A549 (cell line): ENCODE measurements at regions not wholly inside any gene's neighbourhood (a gene's known extent, or its start where the extent isn't known, plus 50 kb on each side); places are given as distances from the start of the nearest gene placed in this dataset.

Experiments used
- ATAC-seq, 2 experiments: fragments of 200-7000 bp in 1 of 2; fragments of >200 bp in 1 of 2; cut with Nextera tagmentation in 1 of 2; cut with Tn5 transposase in 1 of 2; 3 replicates each; pipeline versions ENCODE4 v1.8.0 to v1.9.1; 2018 to 2020; ENCODE audit warnings: mild to moderate bottlenecking in 1 of 2, moderate library complexity in 1 of 2
- CTCF ChIA-PET: fragments of 300-600 bp; sonication (Branson Sonifier 250); formaldehyde crosslinking; extraction: SDS; loops from one replicate; lab custom pipeline; 2021; ENCODE audit warnings: antibody characterized with exemption, inconsistent platforms; lab: Yijun Ruan, JAX
- POLR2A ChIA-PET: fragments of 350-600 bp; formaldehyde crosslinking; extraction: SDS; loops from one replicate; lab custom pipeline; 2021; ENCODE audit warnings: antibody characterized with exemption, inconsistent platforms; lab: Yijun Ruan, JAX
- DNase-seq, 2 experiments: peaks; one replicate each; pipeline versions ENCODE4 v3.0.0 to v3.0.0-alpha.2; 2011 to 2016; ENCODE audit warnings: low read depth in 1 of 2, low spot score in 1 of 2
- FAIRE-seq: peaks from 2 replicates; lab custom pipeline; 2011; peaks lifted over from hg19 to GRCh38; lab: Jason Lieb, UNC
- H3K27ac ChIP-seq, 2 experiments: fragments of >200 bp; sonication (Bioruptor Twin); formaldehyde crosslinking; 3 replicates each; pipeline ENCODE4 v1.5.1; 2016 to 2017
- H3K4me1 ChIP-seq: fragments of >200 bp; sonication (Bioruptor Twin); formaldehyde crosslinking; 3 replicates; pipeline ENCODE4 v1.6.1; 2016
- H3K4me2 ChIP-seq: fragments of >200 bp; sonication (Bioruptor Twin); formaldehyde crosslinking; 3 replicates; pipeline ENCODE4 v1.6.1; 2016
- H3K4me3 ChIP-seq: fragments of >200 bp; sonication (Bioruptor Twin); formaldehyde crosslinking; 3 replicates; pipeline ENCODE4 v1.5.1; 2016
- H3K9me3 ChIP-seq: fragments of >200 bp; sonication (Bioruptor Twin); formaldehyde crosslinking; 3 replicates; pipeline ENCODE4 v1.6.1; 2016
- CBX2 ChIP-seq: fragments of 200-600 bp; sonication (generic); IDR thresholded peaks from 2 replicates; pipeline ENCODE4 v1.6.1; 2016; ENCODE audit warnings: low read depth, mild to moderate bottlenecking, borderline replicate concordance
- CBX8 ChIP-seq: fragments of 200-600 bp; sonication (generic); IDR thresholded peaks from 2 replicates; pipeline ENCODE4 v1.6.1; 2016
- EHMT2 ChIP-seq: fragments of 200-600 bp; sonication (generic); IDR thresholded peaks from 2 replicates; pipeline ENCODE4 v1.6.1; 2016; ENCODE audit warnings: antibody characterized with exemption, low read depth, mild to moderate bottlenecking, moderate library complexity
- ESRRA ChIP-seq: fragments of 150-350 bp; IDR thresholded peaks from 2 replicates; pipeline ENCODE4 v1.6.1; 2014; ENCODE audit warnings: mild to moderate bottlenecking, low read length, borderline replicate concordance
- FOSB ChIP-seq: fragments of 250-450 bp; sonication (Bioruptor Pico); IDR thresholded peaks from 2 replicates; pipeline ENCODE4 v1.5.0; 2020; ENCODE audit warnings: mild to moderate bottlenecking, moderate library complexity
- FOSL2 ChIP-seq, 2 experiments: fragments of 450-650 bp in 1 of 2; fragments of >200 bp in 1 of 2; sonication (Bioruptor Twin) in 1 of 2; formaldehyde crosslinking; IDR thresholded peaks; 2 replicates each; pipeline versions ENCODE4 v1.5.0 to v1.6.1; 2016 to 2020; ENCODE audit warnings: mild to moderate bottlenecking in 1 of 2, moderate library complexity in 1 of 2
- FOXS1 ChIP-seq: fragments of 250-450 bp; sonication (Bioruptor Pico); IDR thresholded peaks from 2 replicates; pipeline ENCODE4 v1.5.0; 2020; ENCODE audit warnings: mild to moderate bottlenecking, moderate library complexity
- GATA3 ChIP-seq: IDR thresholded peaks from 2 replicates; pipeline ENCODE4 v1.6.1; 2012; ENCODE audit warnings: borderline replicate concordance
- HDAC2 ChIP-seq: fragments of 200-600 bp; sonication (generic); IDR thresholded peaks from 2 replicates; pipeline ENCODE4 v1.6.1; 2016
- HEYL ChIP-seq: fragments of 250-450 bp; sonication (Bioruptor Pico); IDR thresholded peaks from 2 replicates; pipeline ENCODE4 v1.8.0; 2021; ENCODE audit warnings: mild to moderate bottlenecking, moderate library complexity
- HOXB5 ChIP-seq: fragments of 250-450 bp; sonication (Bioruptor Pico); IDR thresholded peaks from 2 replicates; pipeline ENCODE4 v1.5.0; 2020; ENCODE audit warnings: mild to moderate bottlenecking, moderate library complexity
- JUN ChIP-seq, 2 experiments: fragments of >200 bp; sonication (Bioruptor Twin); formaldehyde crosslinking; IDR thresholded peaks; 2 replicates in 1 of 2; 3 replicates in 1 of 2; pipeline ENCODE4 v1.6.1; 2016 to 2017
- KDM5A ChIP-seq: fragments of 200-600 bp; sonication (generic); IDR thresholded peaks from 2 replicates; pipeline ENCODE4 v1.6.1; 2016; ENCODE audit warnings: antibody characterized with exemption, mild to moderate bottlenecking
- MAFK ChIP-seq: fragments of 450-650 bp; IDR thresholded peaks from 2 replicates; pipeline ENCODE4 v1.6.1; 2014; ENCODE audit not compliant: partially characterized antibody
- NPAS2 ChIP-seq: fragments of 250-450 bp; sonication (Bioruptor Pico); IDR thresholded peaks from 2 replicates; pipeline ENCODE4 v1.8.0; 2022; ENCODE audit warnings: mild to moderate bottlenecking, moderate library complexity, borderline replicate concordance
- POLR2A ChIP-seq: IDR thresholded peaks from 2 replicates; pipeline ENCODE4 v1.6.1; 2012; ENCODE audit warnings: mild to moderate bottlenecking, low read length
- RAD21 ChIP-seq, 2 experiments: fragments of >200 bp in 1 of 2; sonication (Bioruptor Twin) in 1 of 2; formaldehyde crosslinking in 1 of 2; IDR thresholded peaks in 1 of 2; conservative IDR thresholded peaks in 1 of 2; 2 replicates in 1 of 2; 3 replicates in 1 of 2; pipeline ENCODE4 v1.6.1; 2012 to 2018; ENCODE audit warnings: inconsistent platforms in 1 of 2
- RARB ChIP-seq: fragments of 250-450 bp; sonication (Bioruptor Pico); IDR thresholded peaks from 2 replicates; pipeline ENCODE4 v1.8.0; 2021; ENCODE audit warnings: mild to moderate bottlenecking, moderate library complexity
- SREBF2 ChIP-seq: fragments of 450-650 bp; IDR thresholded peaks from 2 replicates; pipeline ENCODE4 v1.6.1; 2014; ENCODE audit warnings: mild to moderate bottlenecking, moderate library complexity
- USF2 ChIP-seq: fragments of 450-650 bp; IDR thresholded peaks from 2 replicates; pipeline ENCODE4 v1.6.1; 2014; ENCODE audit warnings: antibody characterized with exemption
- WGBS: methylation state at CpG from one replicate; pipeline ENCODE4 v1.1.6; 2017; ENCODE audit errors: missing lambda C conversion rate; 5-methylcytosine and 5-hydroxymethylcytosine counted together
- TF ChIP-seq, protein P1 (sequence below): IDR thresholded peaks from 2 replicates; pipeline ENCODE4 v1.6.1; 2012; ENCODE audit warnings: low read depth, borderline replicate concordance
- TF ChIP-seq, protein P2 (sequence below): fragments of 250-450 bp; sonication (Bioruptor Pico); IDR thresholded peaks from 2 replicates; pipeline ENCODE4 v1.5.0; 2021; ENCODE audit warnings: mild to moderate bottlenecking, moderate library complexity, borderline replicate concordance
- TF ChIP-seq, protein P3 (sequence below): fragments of 200-600 bp; sonication (generic); IDR thresholded peaks from 2 replicates; pipeline ENCODE4 v1.6.1; 2016; ENCODE audit warnings: antibody characterized with exemption, mild to moderate bottlenecking, moderate library complexity
- TF ChIP-seq, protein P4 (sequence below): fragments of 150-350 bp; IDR thresholded peaks from 2 replicates; pipeline ENCODE4 v1.6.1; 2014; ENCODE audit warnings: low read depth, mild to moderate bottlenecking, low read length
- TF ChIP-seq, protein P5 (sequence below): fragments of >200 bp; sonication (Bioruptor Twin); formaldehyde crosslinking; IDR thresholded peaks from 2 replicates; pipeline ENCODE4 v1.6.1; 2016

DNA sequence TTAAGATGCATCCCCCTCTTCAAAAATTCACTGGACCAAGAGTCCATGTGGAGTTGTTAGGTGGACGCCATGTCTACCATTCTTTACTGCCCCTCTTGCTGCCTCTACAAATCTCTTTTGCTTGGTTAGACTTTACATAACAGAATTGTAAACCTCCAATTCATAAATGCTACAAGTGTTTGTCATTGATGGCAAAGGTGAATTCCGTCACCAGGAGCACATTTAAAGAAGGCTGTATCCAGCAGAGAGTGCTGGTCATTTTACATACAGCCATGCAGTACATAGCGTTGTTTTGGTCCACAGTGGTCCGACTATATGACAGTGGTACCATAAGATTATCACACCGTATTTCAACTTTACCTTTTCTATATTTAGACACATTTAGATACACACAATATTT, 274.5 kb downstream of the MYCN start:
- no peak overlapping the region for H3K4me3 ChIP-seq
- no peak for DNase-seq
- CTCF ChIA-PET, result no interaction called here
- no peak for ATAC-seq
- H3K4me2 ChIP-seq, result no peak overlapping the region
- no peak for TF ChIP-seq NPAS2 (CRISPR knock-in tag)
- TF ChIP-seq HDAC2, result no peak
- no peak for TF ChIP-seq KDM5A
- TF ChIP-seq CBX8, result no peak
- TF ChIP-seq USF2, result no peak
- TF ChIP-seq, protein P1, sequence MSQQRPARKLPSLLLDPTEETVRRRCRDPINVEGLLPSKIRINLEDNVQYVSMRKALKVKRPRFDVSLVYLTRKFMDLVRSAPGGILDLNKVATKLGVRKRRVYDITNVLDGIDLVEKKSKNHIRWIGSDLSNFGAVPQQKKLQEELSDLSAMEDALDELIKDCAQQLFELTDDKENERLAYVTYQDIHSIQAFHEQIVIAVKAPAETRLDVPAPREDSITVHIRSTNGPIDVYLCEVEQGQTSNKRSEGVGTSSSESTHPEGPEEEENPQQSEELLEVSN, result no peak
- TF ChIP-seq RAD21 (conservative IDR thresholded peaks at IDR 0.05 in 1 of 2, IDR thresholded peaks at IDR 0.05 in 1 of 2), result no peak
- TF ChIP-seq, protein P2, sequence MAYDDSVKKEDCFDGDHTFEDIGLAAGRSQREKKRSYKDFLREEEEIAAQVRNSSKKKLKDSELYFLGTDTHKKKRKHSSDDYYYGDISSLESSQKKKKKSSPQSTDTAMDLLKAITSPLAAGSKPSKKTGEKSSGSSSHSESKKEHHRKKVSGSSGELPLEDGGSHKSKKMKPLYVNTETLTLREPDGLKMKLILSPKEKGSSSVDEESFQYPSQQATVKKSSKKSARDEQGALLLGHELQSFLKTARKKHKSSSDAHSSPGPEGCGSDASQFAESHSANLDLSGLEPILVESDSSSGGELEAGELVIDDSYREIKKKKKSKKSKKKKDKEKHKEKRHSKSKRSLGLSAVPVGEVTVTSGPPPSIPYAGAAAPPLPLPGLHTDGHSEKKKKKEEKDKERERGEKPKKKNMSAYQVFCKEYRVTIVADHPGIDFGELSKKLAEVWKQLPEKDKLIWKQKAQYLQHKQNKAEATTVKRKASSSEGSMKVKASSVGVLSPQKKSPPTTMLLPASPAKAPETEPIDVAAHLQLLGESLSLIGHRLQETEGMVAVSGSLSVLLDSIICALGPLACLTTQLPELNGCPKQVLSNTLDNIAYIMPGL (CRISPR knock-in tag), result no peak
- TF ChIP-seq, protein P3, sequence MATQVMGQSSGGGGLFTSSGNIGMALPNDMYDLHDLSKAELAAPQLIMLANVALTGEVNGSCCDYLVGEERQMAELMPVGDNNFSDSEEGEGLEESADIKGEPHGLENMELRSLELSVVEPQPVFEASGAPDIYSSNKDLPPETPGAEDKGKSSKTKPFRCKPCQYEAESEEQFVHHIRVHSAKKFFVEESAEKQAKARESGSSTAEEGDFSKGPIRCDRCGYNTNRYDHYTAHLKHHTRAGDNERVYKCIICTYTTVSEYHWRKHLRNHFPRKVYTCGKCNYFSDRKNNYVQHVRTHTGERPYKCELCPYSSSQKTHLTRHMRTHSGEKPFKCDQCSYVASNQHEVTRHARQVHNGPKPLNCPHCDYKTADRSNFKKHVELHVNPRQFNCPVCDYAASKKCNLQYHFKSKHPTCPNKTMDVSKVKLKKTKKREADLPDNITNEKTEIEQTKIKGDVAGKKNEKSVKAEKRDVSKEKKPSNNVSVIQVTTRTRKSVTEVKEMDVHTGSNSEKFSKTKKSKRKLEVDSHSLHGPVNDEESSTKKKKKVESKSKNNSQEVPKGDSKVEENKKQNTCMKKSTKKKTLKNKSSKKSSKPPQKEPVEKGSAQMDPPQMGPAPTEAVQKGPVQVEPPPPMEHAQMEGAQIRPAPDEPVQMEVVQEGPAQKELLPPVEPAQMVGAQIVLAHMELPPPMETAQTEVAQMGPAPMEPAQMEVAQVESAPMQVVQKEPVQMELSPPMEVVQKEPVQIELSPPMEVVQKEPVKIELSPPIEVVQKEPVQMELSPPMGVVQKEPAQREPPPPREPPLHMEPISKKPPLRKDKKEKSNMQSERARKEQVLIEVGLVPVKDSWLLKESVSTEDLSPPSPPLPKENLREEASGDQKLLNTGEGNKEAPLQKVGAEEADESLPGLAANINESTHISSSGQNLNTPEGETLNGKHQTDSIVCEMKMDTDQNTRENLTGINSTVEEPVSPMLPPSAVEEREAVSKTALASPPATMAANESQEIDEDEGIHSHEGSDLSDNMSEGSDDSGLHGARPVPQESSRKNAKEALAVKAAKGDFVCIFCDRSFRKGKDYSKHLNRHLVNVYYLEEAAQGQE, result no peak
- TF ChIP-seq FOSB, result no peak
- TF ChIP-seq, protein P4, sequence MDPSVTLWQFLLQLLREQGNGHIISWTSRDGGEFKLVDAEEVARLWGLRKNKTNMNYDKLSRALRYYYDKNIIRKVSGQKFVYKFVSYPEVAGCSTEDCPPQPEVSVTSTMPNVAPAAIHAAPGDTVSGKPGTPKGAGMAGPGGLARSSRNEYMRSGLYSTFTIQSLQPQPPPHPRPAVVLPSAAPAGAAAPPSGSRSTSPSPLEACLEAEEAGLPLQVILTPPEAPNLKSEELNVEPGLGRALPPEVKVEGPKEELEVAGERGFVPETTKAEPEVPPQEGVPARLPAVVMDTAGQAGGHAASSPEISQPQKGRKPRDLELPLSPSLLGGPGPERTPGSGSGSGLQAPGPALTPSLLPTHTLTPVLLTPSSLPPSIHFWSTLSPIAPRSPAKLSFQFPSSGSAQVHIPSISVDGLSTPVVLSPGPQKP, result no peak
- no peak for TF ChIP-seq ESRRA
- TF ChIP-seq HOXB5 (CRISPR knock-in tag), result no peak
- 23% methylated on average over 5 of the region's 5 CpGs for WGBS
- no peaks in the 10 kb centered on the region for H3K4me1 ChIP-seq
- POLR2A ChIA-PET, result no interaction called here
- H3K27ac ChIP-seq, result no peak overlapping the region
- no peaks in the 10 kb centered on the region for H3K9me3 ChIP-seq
- FAIRE-seq, result peak; percentile 13

- Histone ChIP-seq H3K4me2 (no peak overlapping the region), H3K27ac (no peak overlapping the region), H3K9me3 (no peaks in the 10 kb centered on the region), H3K4me1 (no peaks in the 10 kb centered on the region), H3K4me3 (no peak overlapping the region)
- POLR2A ChIA-PET, result no interaction called here
- CTCF ChIA-PET, result no interaction called here
- FAIRE-seq, result no peak
- TF ChIP-seq HEYL (CRISPR knock-in tag) (no peak), CBX2 (no peak), EHMT2 (no peak), FOSL2 (IDR thresholded peaks at IDR 0.05) (no peak), FOSL2 (CRISPR knock-in tag; IDR thresholded peaks at IDR 0.05) (no peak), MAFK (no peak), FOXS1 (CRISPR knock-in tag) (no peak), GATA3 (no peak), SREBF2 (no peak), POLR2A (no peak), RARB (CRISPR knock-in tag) (no peak), JUN (IDR thresholded peaks at IDR 0.05) (no peak)
- TF ChIP-seq, protein P5, sequence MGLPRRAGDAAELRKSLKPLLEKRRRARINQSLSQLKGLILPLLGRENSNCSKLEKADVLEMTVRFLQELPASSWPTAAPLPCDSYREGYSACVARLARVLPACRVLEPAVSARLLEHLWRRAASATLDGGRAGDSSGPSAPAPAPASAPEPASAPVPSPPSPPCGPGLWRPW, result no peak
- TF ChIP-seq, protein P4, result no peak
- no peak for DNase-seq
- 9% methylated on average over 1 of the region's 1 CpG for WGBS
- no peak for ATAC-seq
Observed at GRCh38 chr2:16214391-16214790, 274.0 kb downstream of the MYCN start.
